Esophagus squamous epithelium (tissue), 5 donors: ENCODE measurements at regions not wholly inside any gene's neighbourhood (a gene's known extent, or its start where the extent isn't known, plus 50 kb on each side); places are given as distances from the start of the nearest gene placed in this dataset.

Experiments used
- DNase-seq: peaks from one replicate; lab custom pipeline; 2025; lab: John Stamatoyannopoulos, UW
- H3K27ac ChIP-seq, 4 donors: fragments of 200-600 bp; sonication (generic); one replicate each; pipeline ENCODE4 v1.5.1; 2016 to 2019; ENCODE audit warnings: mild to moderate bottlenecking in 1 of 4
- H3K27me3 ChIP-seq, 4 donors: fragments of 200-600 bp; sonication (generic); 1 replicate in 3 of 4; 2 replicates in 1 of 4; pipeline versions ENCODE4 v1.5.1 to v1.6.0; 2017 to 2021; ENCODE audit warnings: antibody characterized with exemption in 1 of 4
- H3K36me3 ChIP-seq, 3 donors: fragments of 200-600 bp; sonication (generic); one replicate each; pipeline ENCODE4 v1.5.1; 2016 to 2019
- H3K4me1 ChIP-seq, 3 donors: fragments of 200-600 bp; sonication (generic); one replicate each; pipeline ENCODE4 v1.5.1; 2017 to 2019
- H3K4me3 ChIP-seq, 4 donors: fragments of 200-600 bp; sonication (generic); 1 replicate in 3 of 4; 2 replicates in 1 of 4; pipeline ENCODE4 v1.5.1; 2016 to 2019; ENCODE audit warnings: mild to moderate bottlenecking in 2 of 4, moderate library complexity in 1 of 4
- H3K9me3 ChIP-seq, 3 donors: fragments of 200-600 bp; sonication (generic); one replicate each; pipeline ENCODE4 v1.5.1; 2016 to 2019
- POLR2A ChIP-seq, 4 donors: fragments of 450-650 bp; IDR thresholded peaks; one replicate each; pipeline ENCODE4 v1.6.1; 2017; ENCODE audit warnings: antibody characterized with exemption in 4 of 4, mild to moderate bottlenecking in 4 of 4, moderate library complexity in 3 of 4
- WGBS, 2 donors: methylation state at CpG; one replicate each; pipeline ENCODE4 v1.1.5; 2018; 5-methylcytosine and 5-hydroxymethylcytosine counted together
- intact Hi-C: fragments of 100-400 bp; cut with DNase I; formaldehyde crosslinking; loops from one replicate; pipeline ENCODE4 v1.15.0; 2022
- TF ChIP-seq, protein P1 (sequence below), 6 experiments: fragments of 450-650 bp in 4 of 6; fragments of 200-600 bp in 2 of 6; sonication (generic) in 2 of 6; IDR thresholded peaks; one replicate each; pipeline ENCODE4 v1.5.1; 2016 to 2019; ENCODE audit warnings: antibody characterized with exemption in 6 of 6, mild to moderate bottlenecking in 4 of 6, moderate library complexity in 4 of 6
- donor health status: DM: yes; HTN: yes; CAD: no.

DNA sequence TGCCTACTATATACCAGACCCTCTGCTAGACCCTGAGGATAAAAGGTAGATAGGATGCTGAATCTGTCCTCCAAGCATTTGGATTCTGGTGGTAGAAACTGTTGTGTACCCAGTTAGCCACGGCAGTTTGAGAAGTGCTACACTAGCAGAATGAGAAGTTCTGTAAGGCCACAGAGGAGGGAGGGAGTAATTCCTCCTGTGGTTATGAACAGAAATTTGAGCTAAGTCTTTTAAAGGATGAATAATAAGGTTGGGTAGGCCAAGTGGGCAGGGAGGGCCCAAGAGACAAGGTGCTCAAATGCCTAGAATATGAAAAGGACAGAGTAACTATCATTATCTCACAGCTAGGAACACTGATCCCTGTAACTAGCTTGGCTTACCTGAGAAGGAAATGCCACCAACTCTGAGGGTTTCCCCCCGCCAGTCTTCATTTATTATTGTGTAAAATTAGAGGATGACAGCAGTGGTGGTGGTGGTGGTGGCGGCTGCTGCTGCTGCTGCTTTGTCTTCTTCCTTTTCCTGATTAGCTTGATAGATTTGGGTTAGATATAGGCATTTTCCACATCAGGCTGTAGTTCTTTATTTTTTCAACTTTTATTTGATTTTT is 243.3 kb downstream of the PRL start:
- H3K9me3 ChIP-seq = no peaks in the 10 kb centered on the region
- H3K27ac ChIP-seq = no peak overlapping the region
- H3K36me3 ChIP-seq = no peaks in the 10 kb centered on the region
- H3K4me3 ChIP-seq = no peak overlapping the region
- TF ChIP-seq, protein P1, sequence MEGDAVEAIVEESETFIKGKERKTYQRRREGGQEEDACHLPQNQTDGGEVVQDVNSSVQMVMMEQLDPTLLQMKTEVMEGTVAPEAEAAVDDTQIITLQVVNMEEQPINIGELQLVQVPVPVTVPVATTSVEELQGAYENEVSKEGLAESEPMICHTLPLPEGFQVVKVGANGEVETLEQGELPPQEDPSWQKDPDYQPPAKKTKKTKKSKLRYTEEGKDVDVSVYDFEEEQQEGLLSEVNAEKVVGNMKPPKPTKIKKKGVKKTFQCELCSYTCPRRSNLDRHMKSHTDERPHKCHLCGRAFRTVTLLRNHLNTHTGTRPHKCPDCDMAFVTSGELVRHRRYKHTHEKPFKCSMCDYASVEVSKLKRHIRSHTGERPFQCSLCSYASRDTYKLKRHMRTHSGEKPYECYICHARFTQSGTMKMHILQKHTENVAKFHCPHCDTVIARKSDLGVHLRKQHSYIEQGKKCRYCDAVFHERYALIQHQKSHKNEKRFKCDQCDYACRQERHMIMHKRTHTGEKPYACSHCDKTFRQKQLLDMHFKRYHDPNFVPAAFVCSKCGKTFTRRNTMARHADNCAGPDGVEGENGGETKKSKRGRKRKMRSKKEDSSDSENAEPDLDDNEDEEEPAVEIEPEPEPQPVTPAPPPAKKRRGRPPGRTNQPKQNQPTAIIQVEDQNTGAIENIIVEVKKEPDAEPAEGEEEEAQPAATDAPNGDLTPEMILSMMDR (IDR thresholded peaks at IDR 0.05) = no peak
- TF ChIP-seq POLR2A (IDR thresholded peaks at IDR 0.05) = no peak
- no peak for DNase-seq
- intact Hi-C loops = no loop called here
- WGBS, 2 donors = 66 to 81% methylated on average over 2 to 3 of the region's 3 CpGs
- H3K27me3 ChIP-seq = no peaks in the 10 kb centered on the region
- peaks cover 0 to 21% (median 4%) of the 10 kb centered on the region in 3 donors for H3K4me1 ChIP-seq

DNA sequence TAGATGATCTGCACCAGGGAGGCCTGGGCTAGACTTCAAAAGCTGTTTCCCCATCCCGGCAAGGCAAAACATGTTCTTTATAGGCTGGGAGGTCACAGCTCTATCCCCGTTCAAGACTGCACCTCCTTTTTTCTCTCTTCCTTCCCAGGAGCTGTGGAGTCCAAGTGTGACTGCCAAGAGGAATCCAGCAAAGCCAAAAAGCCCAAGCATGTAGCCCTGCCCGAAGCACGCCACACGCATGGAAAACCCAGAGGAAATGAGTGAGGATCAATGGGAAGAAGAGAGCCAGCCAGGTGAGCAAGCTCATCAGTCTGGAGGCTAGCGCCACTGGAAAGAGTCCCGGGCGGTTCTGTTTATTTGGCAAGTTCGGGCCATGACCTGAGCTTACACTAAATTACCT is 240.4 kb downstream of the PRL start:
- no peaks in the 10 kb centered on the region for H3K27me3 ChIP-seq
- peaks cover 0 to 34% (median 4%) of the 10 kb centered on the region in 3 donors for H3K4me1 ChIP-seq
- peak overlapping the region in 2 of 4 donors; percentile 11 to 57 for H3K27ac ChIP-seq
- no peaks in the 10 kb centered on the region for H3K9me3 ChIP-seq
- no peak overlapping the region for H3K4me3 ChIP-seq
- no peak for DNase-seq
- 43 to 50% methylated on average over 7 to 9 of the region's 9 CpGs for WGBS, 2 donors
- H3K36me3 ChIP-seq = no peaks in the 10 kb centered on the region
- no peak for TF ChIP-seq POLR2A (IDR thresholded peaks at IDR 0.05)
- TF ChIP-seq, protein P1 (IDR thresholded peaks at IDR 0.05) = no peak
- intact Hi-C loops = no loop called here

DNA sequence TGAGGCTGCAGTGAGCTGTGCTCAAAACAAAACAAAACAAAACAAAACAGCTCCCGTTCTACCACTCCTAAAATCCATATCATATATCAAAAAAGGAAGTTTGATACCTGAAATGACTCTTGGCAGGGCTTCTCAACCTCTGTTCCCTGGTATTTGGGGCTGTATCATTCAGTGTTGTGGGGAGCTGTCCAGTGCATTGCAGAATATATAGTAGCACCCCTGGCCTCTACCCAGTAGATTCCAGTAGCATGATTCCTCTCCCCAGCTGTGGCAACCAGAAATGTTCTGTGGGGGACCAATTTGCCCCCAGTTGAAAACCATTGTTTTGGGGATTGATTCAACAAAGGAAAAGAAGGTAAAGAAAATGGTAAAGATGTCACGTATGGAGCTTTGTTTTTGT is 238.9 kb downstream of the PRL start:
- Histone ChIP-seq H3K4me3 (no peak overlapping the region), H3K27ac (no peak overlapping the region), H3K36me3 (no peaks in the 10 kb centered on the region), H3K27me3 (no peaks in the 10 kb centered on the region), H3K9me3 (no peaks in the 10 kb centered on the region), H3K4me1 (peaks cover 0 to 38% (median 4%) of the 10 kb centered on the region in 3 donors)
- 60 to 68% methylated on average over 2 of the region's 2 CpGs for WGBS, 2 donors
- intact Hi-C loops = no loop called here
- DNase-seq = no peak
- no peak for TF ChIP-seq POLR2A (IDR thresholded peaks at IDR 0.05)
- TF ChIP-seq, protein P1 (IDR thresholded peaks at IDR 0.05) = no peak

DNA sequence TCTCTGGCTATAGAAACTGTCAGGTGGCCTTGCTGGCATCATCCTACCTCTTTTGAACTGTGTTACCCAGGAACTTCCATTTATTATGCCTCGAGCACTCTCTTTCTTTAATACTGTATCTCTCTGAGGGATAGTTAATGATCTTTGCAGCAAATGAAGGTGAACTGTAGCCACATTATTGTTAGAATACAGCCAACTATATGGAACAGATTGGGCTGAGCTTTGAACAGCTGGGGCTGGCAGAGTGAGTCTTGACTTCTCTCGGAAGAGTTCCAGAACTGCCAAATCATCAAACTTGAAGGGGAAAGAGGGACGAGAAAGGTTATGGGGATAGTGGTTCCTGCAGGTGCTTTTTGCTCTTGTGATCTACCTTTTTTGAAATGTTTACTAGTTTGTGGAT is 237.7 kb downstream of the PRL start:
- H3K36me3 ChIP-seq = no peaks in the 10 kb centered on the region
- peak overlapping the region in 1 of 4 donors; percentile 14 for H3K27ac ChIP-seq
- DNase-seq = no peak
- WGBS, 2 donors = 40 to 59% methylated on average over 3 of the region's 3 CpGs
- TF ChIP-seq, protein P1 (IDR thresholded peaks at IDR 0.05) = no peak
- TF ChIP-seq POLR2A (IDR thresholded peaks at IDR 0.05) = no peak
- intact Hi-C loops = no loop called here
- no peak overlapping the region for H3K4me3 ChIP-seq
- peaks cover 0 to 48% (median 4%) of the 10 kb centered on the region in 3 donors for H3K4me1 ChIP-seq
- no peaks in the 10 kb centered on the region for H3K27me3 ChIP-seq
- no peaks in the 10 kb centered on the region for H3K9me3 ChIP-seq

DNA sequence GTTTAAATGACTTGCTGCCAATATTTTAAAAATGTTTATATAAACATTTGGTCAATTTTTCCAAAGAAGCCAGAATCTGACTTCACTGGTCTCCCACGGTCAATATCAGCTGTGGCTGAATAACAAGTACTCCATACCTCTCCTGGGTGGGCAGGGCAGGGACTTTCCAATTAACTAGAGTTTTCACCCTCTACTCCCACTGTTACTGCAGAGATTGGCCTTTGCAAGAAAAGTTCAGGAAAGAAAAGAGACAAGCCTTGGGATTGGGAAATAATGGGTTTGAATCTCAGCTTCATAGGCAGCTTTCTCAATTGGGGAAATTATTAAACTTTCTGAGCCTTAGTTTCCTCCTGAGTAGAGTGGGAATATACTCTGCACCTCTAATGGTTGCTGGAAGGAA is 236.9 kb downstream of the PRL start:
- no peaks in the 10 kb centered on the region for H3K36me3 ChIP-seq
- no peaks in the 10 kb centered on the region for H3K9me3 ChIP-seq
- H3K27ac ChIP-seq = no peak overlapping the region
- intact Hi-C loops = no loop called here
- 75 to 80% methylated on average over 1 of the region's 1 CpG for WGBS, 2 donors
- H3K27me3 ChIP-seq = no peaks in the 10 kb centered on the region
- peaks cover 0 to 48% (median 4%) of the 10 kb centered on the region in 3 donors for H3K4me1 ChIP-seq
- no peak for TF ChIP-seq POLR2A (IDR thresholded peaks at IDR 0.05)
- TF ChIP-seq, protein P1 (IDR thresholded peaks at IDR 0.05) = no peak
- H3K4me3 ChIP-seq = no peak overlapping the region
- no peak for DNase-seq
